ENCODE measurements at regions not wholly inside any gene's neighbourhood (a gene's known extent, or its start where the extent isn't known, plus 50 kb on each side); places are given as distances from the start of the nearest gene placed in this dataset.

- peaks cover 7% of the 10 kb centered on the region for H3K4me1 ChIP-seq (ENCODE audit: control insufficient read depth, insufficient read depth, low read length)
- no peak overlapping the region for H3K9ac ChIP-seq (ENCODE audit: low read length)
- H3K27me3 ChIP-seq (replicated peaks; ENCODE audit: control insufficient read depth, insufficient read depth, low read length): no peaks in the 10 kb centered on the region
- H3K9me3 ChIP-seq (ENCODE audit: control insufficient read depth, low read length): no peaks in the 10 kb centered on the region
- H3K4me3 ChIP-seq (ENCODE audit: low read length): no peak overlapping the region
- no peak for DNase-seq (ENCODE audit: low read depth)
- H3K36me3 ChIP-seq (ENCODE audit: control insufficient read depth, insufficient read depth, low read length, severe bottlenecking): no peaks in the 10 kb centered on the region
Observed at GRCh38 chr4:34845926-34846325, 1398.4 kb downstream of the ARAP2 start.

- DNase-seq (ENCODE audit: low read depth): no peak
- H3K9ac ChIP-seq (ENCODE audit: low read length): no peak overlapping the region
- H3K27me3 ChIP-seq (replicated peaks; ENCODE audit: control insufficient read depth, insufficient read depth, low read length): no peaks in the 10 kb centered on the region
- H3K4me3 ChIP-seq (ENCODE audit: low read length): no peak overlapping the region
- H3K36me3 ChIP-seq (ENCODE audit: control insufficient read depth, insufficient read depth, low read length, severe bottlenecking): no peaks in the 10 kb centered on the region
- no peaks in the 10 kb centered on the region for H3K9me3 ChIP-seq (ENCODE audit: control insufficient read depth, low read length)
- H3K4me1 ChIP-seq (ENCODE audit: control insufficient read depth, insufficient read depth, low read length): peaks cover 5% of the 10 kb centered on the region
Observed at GRCh38 chr4:34850421-34850820, 1393.9 kb downstream of the ARAP2 start.

- Histone ChIP-seq H3K4me3 (ENCODE audit: low read length) (no peak overlapping the region), H3K9me3 (ENCODE audit: control insufficient read depth, low read length) (no peaks in the 10 kb centered on the region), H3K9ac (ENCODE audit: low read length) (no peak overlapping the region), H3K36me3 (ENCODE audit: control insufficient read depth, insufficient read depth, low read length, severe bottlenecking) (no peaks in the 10 kb centered on the region), H3K27me3 (replicated peaks; ENCODE audit: control insufficient read depth, insufficient read depth, low read length) (no peaks in the 10 kb centered on the region), H3K4me1 (ENCODE audit: control insufficient read depth, insufficient read depth, low read length) (peaks cover 1% of the 10 kb centered on the region)
- DNase-seq (ENCODE audit: low read depth): no peak
Observed at GRCh38 chr4:34850968-34851367, 1393.3 kb downstream of the ARAP2 start.

GRCh38 chr4:34851411-34851810 lies 1392.9 kb downstream of the ARAP2 start:
- Histone ChIP-seq H3K36me3 (ENCODE audit: control insufficient read depth, insufficient read depth, low read length, severe bottlenecking) (no peaks in the 10 kb centered on the region), H3K27me3 (replicated peaks; ENCODE audit: control insufficient read depth, insufficient read depth, low read length) (no peaks in the 10 kb centered on the region)
- no peak for DNase-seq (ENCODE audit: low read depth)

GRCh38 chr4:34854451-34854850 lies 1389.9 kb downstream of the ARAP2 start:
- Histone ChIP-seq H3K4me3 (ENCODE audit: low read length) (no peak overlapping the region), H3K27me3 (replicated peaks; ENCODE audit: control insufficient read depth, insufficient read depth, low read length) (no peaks in the 10 kb centered on the region), H3K4me1 (ENCODE audit: control insufficient read depth, insufficient read depth, low read length) (no peaks in the 10 kb centered on the region), H3K9ac (ENCODE audit: low read length) (no peak overlapping the region), H3K9me3 (ENCODE audit: control insufficient read depth, low read length) (no peaks in the 10 kb centered on the region), H3K36me3 (ENCODE audit: control insufficient read depth, insufficient read depth, low read length, severe bottlenecking) (no peaks in the 10 kb centered on the region)
- DNase-seq (ENCODE audit: low read depth): no peak

More at GRCh38 chr4:34851411-34851810, 1392.9 kb downstream of the ARAP2 start:
- Histone ChIP-seq H3K4me3 (ENCODE audit: low read length) (no peak overlapping the region), H3K9ac (ENCODE audit: low read length) (no peak overlapping the region), H3K9me3 (ENCODE audit: control insufficient read depth, low read length) (no peaks in the 10 kb centered on the region), H3K4me1 (ENCODE audit: control insufficient read depth, insufficient read depth, low read length) (no peaks in the 10 kb centered on the region)

- no peaks in the 10 kb centered on the region for H3K4me1 ChIP-seq (ENCODE audit: control insufficient read depth, insufficient read depth, low read length)
- no peak overlapping the region for H3K9ac ChIP-seq (ENCODE audit: low read length)
- H3K9me3 ChIP-seq (ENCODE audit: control insufficient read depth, low read length): no peaks in the 10 kb centered on the region
- H3K4me3 ChIP-seq (ENCODE audit: low read length): no peak overlapping the region
- H3K36me3 ChIP-seq (ENCODE audit: control insufficient read depth, insufficient read depth, low read length, severe bottlenecking): no peaks in the 10 kb centered on the region
- DNase-seq (ENCODE audit: low read depth): no peak
- H3K27me3 ChIP-seq (replicated peaks; ENCODE audit: control insufficient read depth, insufficient read depth, low read length): no peaks in the 10 kb centered on the region
Observed at GRCh38 chr4:34861666-34862065, 1382.6 kb downstream of the ARAP2 start.

GRCh38 chr4:34878961-34879360 lies 1365.4 kb downstream of the ARAP2 start:
- DNase-seq (ENCODE audit: low read depth): no peak
- H3K27me3 ChIP-seq (replicated peaks; ENCODE audit: control insufficient read depth, insufficient read depth, low read length): no peaks in the 10 kb centered on the region
- peaks cover 4% of the 10 kb centered on the region for H3K9me3 ChIP-seq (ENCODE audit: control insufficient read depth, low read length)
- H3K4me1 ChIP-seq (ENCODE audit: control insufficient read depth, insufficient read depth, low read length): no peaks in the 10 kb centered on the region
- no peak overlapping the region for H3K4me3 ChIP-seq (ENCODE audit: low read length)
- no peak overlapping the region for H3K9ac ChIP-seq (ENCODE audit: low read length)
- H3K36me3 ChIP-seq (ENCODE audit: control insufficient read depth, insufficient read depth, low read length, severe bottlenecking): no peaks in the 10 kb centered on the region

GRCh38 chr4:34880246-34880645 lies 1364.1 kb downstream of the ARAP2 start:
- no peaks in the 10 kb centered on the region for H3K36me3 ChIP-seq (ENCODE audit: control insufficient read depth, insufficient read depth, low read length, severe bottlenecking)
- no peaks in the 10 kb centered on the region for H3K27me3 ChIP-seq (replicated peaks; ENCODE audit: control insufficient read depth, insufficient read depth, low read length)
- no peak for DNase-seq (ENCODE audit: low read depth)
- no peak overlapping the region for H3K9ac ChIP-seq (ENCODE audit: low read length)
- no peak overlapping the region for H3K4me3 ChIP-seq (ENCODE audit: low read length)
- no peaks in the 10 kb centered on the region for H3K9me3 ChIP-seq (ENCODE audit: control insufficient read depth, low read length)
- no peaks in the 10 kb centered on the region for H3K4me1 ChIP-seq (ENCODE audit: control insufficient read depth, insufficient read depth, low read length)

GRCh38 chr4:34891892-34892291 lies 1352.4 kb downstream of the ARAP2 start:
- Histone ChIP-seq H3K9ac (ENCODE audit: low read length) (no peak overlapping the region), H3K27me3 (replicated peaks; ENCODE audit: control insufficient read depth, insufficient read depth, low read length) (no peaks in the 10 kb centered on the region), H3K4me3 (ENCODE audit: low read length) (no peak overlapping the region), H3K9me3 (ENCODE audit: control insufficient read depth, low read length) (peaks cover 6% of the 10 kb centered on the region), H3K36me3 (ENCODE audit: control insufficient read depth, insufficient read depth, low read length, severe bottlenecking) (no peaks in the 10 kb centered on the region), H3K4me1 (ENCODE audit: control insufficient read depth, insufficient read depth, low read length) (no peaks in the 10 kb centered on the region)
- DNase-seq (ENCODE audit: low read depth): no peak

GRCh38 chr4:34893382-34893781 lies 1350.9 kb downstream of the ARAP2 start:
- no peak overlapping the region for H3K9ac ChIP-seq (ENCODE audit: low read length)
- no peaks in the 10 kb centered on the region for H3K4me1 ChIP-seq (ENCODE audit: control insufficient read depth, insufficient read depth, low read length)
- peaks cover 6% of the 10 kb centered on the region for H3K9me3 ChIP-seq (ENCODE audit: control insufficient read depth, low read length)
- no peak for DNase-seq (ENCODE audit: low read depth)
- no peaks in the 10 kb centered on the region for H3K36me3 ChIP-seq (ENCODE audit: control insufficient read depth, insufficient read depth, low read length, severe bottlenecking)
- no peak overlapping the region for H3K4me3 ChIP-seq (ENCODE audit: low read length)
- no peaks in the 10 kb centered on the region for H3K27me3 ChIP-seq (replicated peaks; ENCODE audit: control insufficient read depth, insufficient read depth, low read length)

- Histone ChIP-seq H3K27me3 (replicated peaks; ENCODE audit: control insufficient read depth, insufficient read depth, low read length) (no peaks in the 10 kb centered on the region), H3K36me3 (ENCODE audit: control insufficient read depth, insufficient read depth, low read length, severe bottlenecking) (no peaks in the 10 kb centered on the region), H3K9me3 (ENCODE audit: control insufficient read depth, low read length) (no peaks in the 10 kb centered on the region), H3K4me1 (ENCODE audit: control insufficient read depth, insufficient read depth, low read length) (no peaks in the 10 kb centered on the region), H3K9ac (ENCODE audit: low read length) (no peak overlapping the region), H3K4me3 (ENCODE audit: low read length) (no peak overlapping the region)
- no peak for DNase-seq (ENCODE audit: low read depth)
Observed at GRCh38 chr4:34920032-34920431, 1324.3 kb downstream of the ARAP2 start.

GRCh38 chr4:34921391-34921790 lies 1322.9 kb downstream of the ARAP2 start:
- no peaks in the 10 kb centered on the region for H3K4me1 ChIP-seq (ENCODE audit: control insufficient read depth, insufficient read depth, low read length)
- no peaks in the 10 kb centered on the region for H3K27me3 ChIP-seq (replicated peaks; ENCODE audit: control insufficient read depth, insufficient read depth, low read length)
- H3K9ac ChIP-seq (ENCODE audit: low read length): no peak overlapping the region
- H3K9me3 ChIP-seq (ENCODE audit: control insufficient read depth, low read length): peaks cover 4% of the 10 kb centered on the region
- no peak for DNase-seq (ENCODE audit: low read depth)
- H3K4me3 ChIP-seq (ENCODE audit: low read length): no peak overlapping the region
- no peaks in the 10 kb centered on the region for H3K36me3 ChIP-seq (ENCODE audit: control insufficient read depth, insufficient read depth, low read length, severe bottlenecking)

Measured in adipocyte (in vitro differentiated cells).